ENCODE measurements at regions not wholly inside any gene's neighbourhood (a gene's known extent, or its start where the extent isn't known, plus 50 kb on each side); places are given as distances from the start of the nearest gene placed in this dataset.

DNA sequence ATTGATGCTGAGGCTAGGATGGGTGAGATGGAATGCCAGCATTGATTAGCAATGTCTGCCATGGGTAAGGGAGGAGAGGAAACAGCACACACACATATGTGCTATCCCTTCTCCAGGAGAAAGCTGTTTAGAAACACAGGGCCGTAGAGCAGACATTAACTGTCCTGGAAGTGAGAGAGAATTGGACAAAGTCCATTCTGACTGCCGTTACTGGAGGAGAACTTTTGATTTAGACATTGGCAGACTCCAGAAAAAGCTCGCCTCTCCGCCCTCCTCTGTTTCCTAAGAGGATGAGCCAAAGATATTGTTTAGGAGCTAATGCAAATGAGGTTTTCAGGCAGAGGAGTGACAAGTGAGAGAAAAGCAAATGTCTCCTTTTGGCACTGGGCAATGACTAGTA, 237.0 kb downstream of the HAPSTR1 start:
- TF ChIP-seq, protein P1, sequence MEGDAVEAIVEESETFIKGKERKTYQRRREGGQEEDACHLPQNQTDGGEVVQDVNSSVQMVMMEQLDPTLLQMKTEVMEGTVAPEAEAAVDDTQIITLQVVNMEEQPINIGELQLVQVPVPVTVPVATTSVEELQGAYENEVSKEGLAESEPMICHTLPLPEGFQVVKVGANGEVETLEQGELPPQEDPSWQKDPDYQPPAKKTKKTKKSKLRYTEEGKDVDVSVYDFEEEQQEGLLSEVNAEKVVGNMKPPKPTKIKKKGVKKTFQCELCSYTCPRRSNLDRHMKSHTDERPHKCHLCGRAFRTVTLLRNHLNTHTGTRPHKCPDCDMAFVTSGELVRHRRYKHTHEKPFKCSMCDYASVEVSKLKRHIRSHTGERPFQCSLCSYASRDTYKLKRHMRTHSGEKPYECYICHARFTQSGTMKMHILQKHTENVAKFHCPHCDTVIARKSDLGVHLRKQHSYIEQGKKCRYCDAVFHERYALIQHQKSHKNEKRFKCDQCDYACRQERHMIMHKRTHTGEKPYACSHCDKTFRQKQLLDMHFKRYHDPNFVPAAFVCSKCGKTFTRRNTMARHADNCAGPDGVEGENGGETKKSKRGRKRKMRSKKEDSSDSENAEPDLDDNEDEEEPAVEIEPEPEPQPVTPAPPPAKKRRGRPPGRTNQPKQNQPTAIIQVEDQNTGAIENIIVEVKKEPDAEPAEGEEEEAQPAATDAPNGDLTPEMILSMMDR (IDR thresholded peaks at IDR 0.05; ENCODE audit: low read depth, low read length) = no peak
- no peak for TF ChIP-seq POLR2A (IDR thresholded peaks at IDR 0.05; ENCODE audit: extremely low read depth, insufficient read length)
- no peak for TF ChIP-seq MYC (IDR thresholded peaks at IDR 0.05; ENCODE audit: low read depth, low read length)

Measured in NB4 (cell line).